Endodermal cell (in vitro differentiated cells): ENCODE measurements at regions not wholly inside any gene's neighbourhood (a gene's known extent, or its start where the extent isn't known, plus 50 kb on each side); places are given as distances from the start of the nearest gene placed in this dataset.

Experiments used
- DNase-seq: peaks from one replicate; pipeline ENCODE4 v3.0.0-alpha.2; 2017
- H3K27ac ChIP-seq: 2 replicates; pipeline ENCODE4 v1.5.1; 2013; ENCODE audit warnings: mild to moderate bottlenecking, low read depth, low read length, moderate library complexity
- H3K27me3 ChIP-seq: 2 replicates; pipeline ENCODE4 v1.6.1; 2013; ENCODE audit warnings: mild to moderate bottlenecking, low read length, moderate library complexity; ENCODE audit not compliant: insufficient read depth, control insufficient read depth, poor library complexity, severe bottlenecking
- H3K36me3 ChIP-seq: 2 replicates; pipeline ENCODE4 v1.7.0; 2013; ENCODE audit warnings: mild to moderate bottlenecking, low read length, moderate library complexity; ENCODE audit not compliant: control insufficient read depth, insufficient read depth
- H3K4me1 ChIP-seq: one replicate; pipeline ENCODE4 v1.7.0; 2013; ENCODE audit warnings: low read length; ENCODE audit not compliant: control insufficient read depth, insufficient read depth
- H3K4me3 ChIP-seq: 2 replicates; pipeline ENCODE4 v1.5.1; 2013; ENCODE audit warnings: mild to moderate bottlenecking, low read length, moderate library complexity
- H3K9ac ChIP-seq: 2 replicates; pipeline ENCODE4 v1.6.1; 2013; ENCODE audit warnings: mild to moderate bottlenecking, low read length, moderate library complexity; ENCODE audit not compliant: poor library complexity, severe bottlenecking; ENCODE audit errors: extremely low read depth
- H3K9me3 ChIP-seq: 2 replicates; pipeline ENCODE4 v1.6.1; 2013; ENCODE audit warnings: mild to moderate bottlenecking, low read length, moderate library complexity; ENCODE audit not compliant: control insufficient read depth
- H3K27ac Mint-ChIP-seq: 2 replicates; pipeline ENCODE4 v1.8.0; 2020; ENCODE audit warnings: mixed read lengths
- H3K27me3 Mint-ChIP-seq: 2 replicates; pipeline ENCODE4 v1.8.0; 2021; ENCODE audit warnings: mild to moderate bottlenecking, mixed read lengths; ENCODE audit not compliant: insufficient read depth
- H3K36me3 Mint-ChIP-seq: 2 replicates; pipeline ENCODE4 v1.8.0; 2020; ENCODE audit warnings: low read depth, mixed read lengths
- H3K4me1 Mint-ChIP-seq: 2 replicates; pipeline ENCODE4 v1.8.0; 2020; ENCODE audit warnings: mixed read lengths
- H3K4me3 Mint-ChIP-seq: 2 replicates; pipeline ENCODE4 v1.8.0; 2020; ENCODE audit warnings: mild to moderate bottlenecking, moderate library complexity, mixed read lengths
- H3K9me3 Mint-ChIP-seq: 2 replicates; pipeline ENCODE4 v1.8.0; 2020; ENCODE audit warnings: mild to moderate bottlenecking, mixed read lengths
- WGBS, 2 experiments: methylation state at CpG; one replicate each; pipeline versions ENCODE4 v1.1.5 to v1.1.7; 2013; ENCODE audit warnings: missing lambda C conversion rate in 2 of 2, mixed read lengths in 1 of 2; ENCODE audit not compliant: insufficient coverage in 1 of 2, insufficient read length in 1 of 2; 5-methylcytosine and 5-hydroxymethylcytosine counted together
- TF ChIP-seq, protein P1 (sequence below): fragments of 200-600 bp; sonication (generic); conservative IDR thresholded peaks from 2 replicates; pipeline ENCODE4 v1.5.0; 2021; ENCODE audit warnings: antibody characterized with exemption, mild to moderate bottlenecking

GRCh38 chr6:22764496-22764895 lies 195.1 kb downstream of the HDGFL1 start:
- H3K4me1 ChIP-seq, result no peaks in the 10 kb centered on the region
- DNase-seq, result no peak
- H3K4me1 Mint-ChIP-seq, result no peaks in the 10 kb centered on the region
- no peak overlapping the region for H3K27ac ChIP-seq
- no peaks in the 10 kb centered on the region for H3K27me3 Mint-ChIP-seq
- no peak overlapping the region for H3K27ac Mint-ChIP-seq
- no peak overlapping the region for H3K4me3 Mint-ChIP-seq
- H3K4me3 ChIP-seq, result no peak overlapping the region
- no peaks in the 10 kb centered on the region for H3K36me3 Mint-ChIP-seq
- H3K36me3 ChIP-seq, result no peaks in the 10 kb centered on the region
- H3K27me3 ChIP-seq, result no peaks in the 10 kb centered on the region
- no peaks in the 10 kb centered on the region for H3K9me3 ChIP-seq
- TF ChIP-seq, protein P1, sequence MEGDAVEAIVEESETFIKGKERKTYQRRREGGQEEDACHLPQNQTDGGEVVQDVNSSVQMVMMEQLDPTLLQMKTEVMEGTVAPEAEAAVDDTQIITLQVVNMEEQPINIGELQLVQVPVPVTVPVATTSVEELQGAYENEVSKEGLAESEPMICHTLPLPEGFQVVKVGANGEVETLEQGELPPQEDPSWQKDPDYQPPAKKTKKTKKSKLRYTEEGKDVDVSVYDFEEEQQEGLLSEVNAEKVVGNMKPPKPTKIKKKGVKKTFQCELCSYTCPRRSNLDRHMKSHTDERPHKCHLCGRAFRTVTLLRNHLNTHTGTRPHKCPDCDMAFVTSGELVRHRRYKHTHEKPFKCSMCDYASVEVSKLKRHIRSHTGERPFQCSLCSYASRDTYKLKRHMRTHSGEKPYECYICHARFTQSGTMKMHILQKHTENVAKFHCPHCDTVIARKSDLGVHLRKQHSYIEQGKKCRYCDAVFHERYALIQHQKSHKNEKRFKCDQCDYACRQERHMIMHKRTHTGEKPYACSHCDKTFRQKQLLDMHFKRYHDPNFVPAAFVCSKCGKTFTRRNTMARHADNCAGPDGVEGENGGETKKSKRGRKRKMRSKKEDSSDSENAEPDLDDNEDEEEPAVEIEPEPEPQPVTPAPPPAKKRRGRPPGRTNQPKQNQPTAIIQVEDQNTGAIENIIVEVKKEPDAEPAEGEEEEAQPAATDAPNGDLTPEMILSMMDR, result no peak
- H3K9me3 Mint-ChIP-seq, result no peaks in the 10 kb centered on the region
- no peak overlapping the region for H3K9ac ChIP-seq

- TF ChIP-seq, protein P1, result no peak
- no peaks in the 10 kb centered on the region for H3K27me3 ChIP-seq
- H3K9me3 ChIP-seq, result no peaks in the 10 kb centered on the region
- no peaks in the 10 kb centered on the region for H3K4me1 ChIP-seq
- no peaks in the 10 kb centered on the region for H3K9me3 Mint-ChIP-seq
- H3K36me3 Mint-ChIP-seq, result no peaks in the 10 kb centered on the region
- no peak overlapping the region for H3K9ac ChIP-seq
- DNase-seq, result no peak
- no peaks in the 10 kb centered on the region for H3K27me3 Mint-ChIP-seq
- H3K4me3 ChIP-seq, result no peak overlapping the region
- H3K4me1 Mint-ChIP-seq, result no peaks in the 10 kb centered on the region
- WGBS, 2 experiments, result 98% methylated on average over 2 of the region's 4 CpGs; no CpG with 5 or more reads in 1 of the 2 experiments
- H3K36me3 ChIP-seq, result no peaks in the 10 kb centered on the region
- H3K27ac Mint-ChIP-seq, result no peak overlapping the region
- H3K4me3 Mint-ChIP-seq, result no peak overlapping the region
- H3K27ac ChIP-seq, result no peak overlapping the region
Measured at GRCh38 chr6:22765015-22765414, 195.6 kb downstream of the HDGFL1 start.

GRCh38 chr6:22766979-22767378 lies 197.6 kb downstream of the HDGFL1 start:
- Histone ChIP-seq H3K4me3 (no peak overlapping the region), H3K9ac (no peak overlapping the region), H3K27ac (no peak overlapping the region), H3K27me3 (no peaks in the 10 kb centered on the region), H3K36me3 (no peaks in the 10 kb centered on the region), H3K9me3 (no peaks in the 10 kb centered on the region), H3K4me1 (no peaks in the 10 kb centered on the region)
- no peaks in the 10 kb centered on the region for H3K36me3 Mint-ChIP-seq
- H3K4me1 Mint-ChIP-seq, result no peaks in the 10 kb centered on the region
- H3K9me3 Mint-ChIP-seq, result no peaks in the 10 kb centered on the region
- TF ChIP-seq, protein P1, result no peak
- no peak for DNase-seq
- H3K27me3 Mint-ChIP-seq, result no peaks in the 10 kb centered on the region
- WGBS, 2 experiments, result 97 to 100% methylated on average over 2 to 4 of the region's 4 CpGs
- no peak overlapping the region for H3K27ac Mint-ChIP-seq
- H3K4me3 Mint-ChIP-seq, result no peak overlapping the region
